GM12874 (cell line): ENCODE measurements at regions not wholly inside any gene's neighbourhood (a gene's known extent, or its start where the extent isn't known, plus 50 kb on each side); places are given as distances from the start of the nearest gene placed in this dataset.

Source experiments
- TF ChIP-seq, protein P1 (sequence below): IDR thresholded peaks from 2 replicates; pipeline ENCODE4 v1.5.1; 2011; ENCODE audit warnings: low read depth, mild to moderate bottlenecking, control low read depth, low read length, moderate library complexity; ENCODE audit not compliant: insufficient read depth

- TF ChIP-seq, protein P1, sequence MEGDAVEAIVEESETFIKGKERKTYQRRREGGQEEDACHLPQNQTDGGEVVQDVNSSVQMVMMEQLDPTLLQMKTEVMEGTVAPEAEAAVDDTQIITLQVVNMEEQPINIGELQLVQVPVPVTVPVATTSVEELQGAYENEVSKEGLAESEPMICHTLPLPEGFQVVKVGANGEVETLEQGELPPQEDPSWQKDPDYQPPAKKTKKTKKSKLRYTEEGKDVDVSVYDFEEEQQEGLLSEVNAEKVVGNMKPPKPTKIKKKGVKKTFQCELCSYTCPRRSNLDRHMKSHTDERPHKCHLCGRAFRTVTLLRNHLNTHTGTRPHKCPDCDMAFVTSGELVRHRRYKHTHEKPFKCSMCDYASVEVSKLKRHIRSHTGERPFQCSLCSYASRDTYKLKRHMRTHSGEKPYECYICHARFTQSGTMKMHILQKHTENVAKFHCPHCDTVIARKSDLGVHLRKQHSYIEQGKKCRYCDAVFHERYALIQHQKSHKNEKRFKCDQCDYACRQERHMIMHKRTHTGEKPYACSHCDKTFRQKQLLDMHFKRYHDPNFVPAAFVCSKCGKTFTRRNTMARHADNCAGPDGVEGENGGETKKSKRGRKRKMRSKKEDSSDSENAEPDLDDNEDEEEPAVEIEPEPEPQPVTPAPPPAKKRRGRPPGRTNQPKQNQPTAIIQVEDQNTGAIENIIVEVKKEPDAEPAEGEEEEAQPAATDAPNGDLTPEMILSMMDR: no peak
Measured at GRCh38 chr16:35746963-35747657, 2287.7 kb downstream of the TP53TG3F start.

- TF ChIP-seq, protein P1: no peak
Measured at GRCh38 chr16:35747658-35748455, 2288.4 kb downstream of the TP53TG3F start.

DNA sequence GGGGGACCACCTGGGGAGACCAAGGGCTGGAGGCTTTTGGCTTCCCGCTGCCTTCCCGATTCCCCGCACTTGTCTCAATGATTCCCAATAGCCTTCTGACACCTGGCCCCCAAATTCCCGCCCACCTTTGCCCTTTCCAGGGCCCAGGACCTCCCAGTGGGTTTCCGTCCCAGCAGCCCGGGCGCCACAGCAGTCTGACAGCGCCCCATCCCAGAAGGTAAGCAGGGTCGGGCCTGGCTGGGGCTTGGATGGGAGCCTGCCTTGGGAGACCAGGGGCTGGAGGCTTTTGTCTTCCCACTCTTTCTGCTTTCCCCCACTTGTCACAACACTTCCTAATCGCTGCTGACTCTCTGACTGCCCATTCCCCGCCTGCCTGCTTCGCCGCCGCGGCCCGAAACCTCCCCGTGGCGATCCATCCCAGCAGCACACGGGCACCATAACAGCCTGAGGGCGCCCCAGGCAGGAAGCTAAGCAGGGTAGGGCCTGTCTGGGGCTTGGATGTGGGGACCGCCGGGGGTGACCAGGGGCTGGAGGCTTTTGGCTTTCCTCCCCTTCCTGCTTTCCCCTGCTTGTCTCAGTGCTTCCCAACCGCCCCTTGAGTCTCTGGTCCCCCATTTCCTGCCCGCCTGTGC lies 2289.3 kb downstream of the TP53TG3F start:
- TF ChIP-seq, protein P1: no peak

DNA sequence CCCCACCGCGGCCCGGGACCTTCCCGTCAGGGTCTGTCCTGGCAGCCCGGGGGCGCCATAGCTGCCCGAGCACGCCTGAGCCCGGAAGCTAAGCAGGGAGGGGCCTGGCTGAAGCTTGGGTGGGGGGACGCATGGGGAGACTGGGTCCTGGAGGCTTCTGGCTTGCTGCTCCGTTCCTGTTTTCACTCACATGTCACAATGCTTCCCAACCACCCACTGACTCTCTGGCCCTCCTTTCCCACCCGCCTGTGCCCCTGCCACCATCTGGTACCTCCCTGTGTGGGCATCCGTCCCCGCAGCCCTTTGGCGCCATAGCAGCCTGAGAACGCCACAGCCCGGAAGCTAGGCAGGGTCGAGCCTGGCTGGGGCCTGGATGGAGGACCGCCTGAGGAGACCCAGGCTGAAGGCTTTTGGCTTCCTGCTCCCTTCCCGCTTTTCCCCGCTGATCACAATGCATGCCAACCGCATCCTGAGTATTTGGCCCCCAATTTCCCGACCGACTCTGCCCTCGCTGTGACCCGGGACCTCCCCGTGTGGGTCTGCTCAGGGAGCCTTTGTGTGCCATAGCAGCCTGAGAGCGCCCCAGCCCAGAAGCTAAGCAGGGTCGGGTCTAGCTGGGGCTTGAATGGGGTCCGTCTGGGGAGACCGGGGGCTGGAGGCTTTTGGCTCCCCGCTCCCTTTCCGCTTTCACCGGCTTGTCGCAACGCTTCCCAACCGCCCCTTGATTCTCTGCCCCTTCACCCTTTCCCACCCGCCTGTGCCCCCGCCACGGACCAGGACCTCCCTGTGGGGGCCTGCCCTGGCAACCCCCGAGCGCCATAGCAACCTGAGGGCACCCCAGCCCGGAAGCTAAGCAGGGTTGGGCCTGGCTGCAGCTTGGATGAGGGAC lies 2290.1 kb downstream of the TP53TG3F start:
- TF ChIP-seq, protein P1: no peak

GRCh38 chr16:35750157-35750689 lies 2290.8 kb downstream of the TP53TG3F start:
- TF ChIP-seq, protein P1: no peak

DNA sequence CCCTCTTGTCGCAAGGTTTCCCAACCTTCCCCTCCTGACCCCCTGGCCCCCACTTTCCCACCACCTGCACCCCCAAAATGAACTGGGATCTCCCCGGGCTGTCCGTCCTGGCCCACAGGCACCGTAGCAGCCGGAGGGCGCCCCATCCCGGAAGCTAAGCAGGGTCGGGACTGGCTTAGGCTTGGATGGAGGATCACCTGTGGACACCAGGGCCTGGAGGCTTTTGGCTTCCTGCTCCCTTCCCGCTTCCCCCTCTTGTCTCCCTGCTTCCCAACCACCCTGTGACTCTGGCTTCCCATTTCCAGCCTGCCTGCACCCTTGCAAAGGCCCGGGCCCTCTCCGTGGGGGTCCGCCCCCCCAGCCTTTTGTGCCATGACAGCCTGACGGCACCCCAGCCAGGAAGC lies 2291.3 kb downstream of the TP53TG3F start:
- TF ChIP-seq, protein P1: no peak
